NCI-H82 treated with DMSO at 0.1 percent for 48 hours (cell line): ENCODE measurements at regions not wholly inside any gene's neighbourhood (a gene's known extent, or its start where the extent isn't known, plus 50 kb on each side); places are given as distances from the start of the nearest gene placed in this dataset.
"Not testable (repeated sequence)": the region's sequence is repeated elsewhere in the genome, so short reads cannot be mapped to it uniquely, and the experiment has no call there.

ENCODE experiments used
- DNase-seq: peaks from one replicate; lab custom pipeline; 2025; ENCODE audit not compliant: unreplicated experiment; lab: John Stamatoyannopoulos, UW

DNA sequence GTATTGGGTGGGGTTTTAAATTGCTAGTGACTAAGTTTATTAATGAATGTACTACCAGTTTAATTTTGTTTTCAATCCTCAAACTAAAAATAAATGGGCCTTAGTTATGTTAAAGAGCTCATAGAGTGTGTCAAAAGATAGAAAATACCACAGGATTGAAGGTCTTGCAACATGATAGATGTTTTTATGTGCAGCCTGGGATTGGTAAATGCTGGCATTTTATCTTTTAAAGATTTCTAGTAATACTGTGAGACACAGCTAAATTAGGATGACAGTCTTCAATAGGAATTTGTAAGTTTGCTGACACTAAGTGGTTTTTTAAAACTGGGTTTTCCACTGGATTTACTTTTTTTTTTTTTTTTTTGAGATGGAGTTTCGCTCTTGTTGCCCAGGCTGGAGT, 122.3 kb downstream of the HAUS1 start:
- no peak for DNase-seq

GRCh38 chr18:46229641-46230040, 125.5 kb downstream of the HAUS1 start:
- not testable (repeated sequence) for DNase-seq

- DNase-seq = no peak
Measured at GRCh38 chr18:46236156-46236555, 132.0 kb downstream of the HAUS1 start.

- no peak for DNase-seq
Measured at GRCh38 chr18:46237891-46238290, 133.7 kb downstream of the HAUS1 start.

DNA sequence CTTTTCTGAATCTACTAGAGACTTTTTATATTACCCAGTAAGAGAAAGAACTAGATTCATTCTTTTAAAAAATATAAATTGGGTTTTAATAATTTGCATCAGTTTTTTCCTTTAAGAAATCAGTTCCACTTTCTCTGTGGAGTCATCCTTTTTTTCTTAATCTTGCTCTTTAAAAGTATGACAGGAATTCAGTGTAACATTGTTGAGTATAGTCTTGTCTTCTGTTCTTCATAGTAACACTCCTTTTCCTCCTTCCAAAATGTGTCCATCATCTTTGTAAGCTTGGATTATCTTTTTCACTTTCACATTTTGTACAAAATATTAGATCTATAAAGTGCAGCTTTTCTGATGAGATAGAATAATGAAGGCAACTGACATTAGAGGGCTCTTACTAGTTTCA, 135.4 kb downstream of the HAUS1 start:
- DNase-seq = no peak

GRCh38 chr18:46239998-46240397, 135.8 kb downstream of the HAUS1 start:
- no peak for DNase-seq

DNA sequence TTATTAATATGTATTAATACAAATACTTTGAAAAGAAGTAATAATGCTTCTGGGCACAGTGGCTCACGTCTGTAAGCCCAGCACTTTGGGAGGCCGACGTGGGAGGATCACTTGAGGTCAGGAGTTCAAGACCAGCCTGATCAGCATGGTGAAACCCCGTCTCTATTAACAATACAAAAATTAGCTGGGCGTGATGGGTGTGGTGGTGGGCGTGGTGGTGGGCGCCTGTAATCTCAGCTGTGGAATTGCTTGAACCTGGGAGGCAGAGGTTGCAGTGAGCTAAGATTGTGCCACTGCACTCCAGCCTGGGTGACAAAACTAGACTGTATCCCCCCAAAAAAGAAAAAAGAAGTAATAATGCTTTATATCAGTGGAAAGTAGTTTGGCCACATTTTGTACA, 137.2 kb downstream of the HAUS1 start:
- DNase-seq = not testable (repeated sequence)

- no peak for DNase-seq
Measured at GRCh38 chr18:46242183-46242582, 138.0 kb downstream of the HAUS1 start.

GRCh38 chr18:46243095-46243494, 138.9 kb downstream of the HAUS1 start:
- DNase-seq = no peak

DNA sequence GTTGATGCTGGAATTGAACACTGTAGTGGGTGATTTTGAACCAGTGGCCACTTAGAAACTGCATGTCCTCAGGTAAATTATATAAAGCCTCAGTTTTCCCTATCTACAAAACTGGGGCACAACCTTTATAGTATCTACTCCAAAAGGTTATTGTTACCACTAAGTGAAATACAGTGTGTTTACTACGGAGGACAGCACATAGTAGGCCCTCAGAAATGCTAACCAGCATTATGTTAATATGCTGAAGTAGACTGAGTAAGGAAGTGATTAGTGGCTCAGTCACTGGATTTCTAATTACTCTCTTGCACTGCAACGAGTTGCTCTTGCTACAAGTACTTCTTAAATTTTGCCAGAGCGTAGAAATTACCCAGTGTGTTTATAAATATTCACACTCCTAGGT, 139.5 kb downstream of the HAUS1 start:
- DNase-seq = no peak

DNA sequence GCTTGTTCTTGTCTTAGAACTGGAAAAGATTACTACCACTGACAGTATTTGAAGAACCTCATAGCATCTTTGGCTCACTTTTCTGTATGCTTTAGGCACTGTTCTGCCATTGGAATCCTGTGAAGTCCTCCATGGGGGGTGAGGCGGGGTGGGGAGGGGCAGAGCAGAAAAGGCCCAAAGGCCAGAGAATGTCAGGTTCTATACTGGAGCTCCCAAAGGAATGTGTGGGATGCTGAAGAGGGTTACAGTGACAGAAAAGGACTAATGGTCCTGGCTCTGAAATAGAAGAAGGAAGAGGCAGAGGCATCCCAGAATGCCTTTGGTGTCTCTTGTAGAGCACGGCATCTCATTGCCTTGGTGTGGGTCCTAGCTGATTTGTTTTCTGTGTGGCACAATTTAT, 141.9 kb downstream of the HAUS1 start:
- DNase-seq = no peak

GRCh38 chr18:46247942-46248341, 143.8 kb downstream of the HAUS1 start:
- DNase-seq = no peak

- no peak for DNase-seq
Measured at GRCh38 chr18:46250084-46250811, 146.1 kb downstream of the HAUS1 start.

DNA sequence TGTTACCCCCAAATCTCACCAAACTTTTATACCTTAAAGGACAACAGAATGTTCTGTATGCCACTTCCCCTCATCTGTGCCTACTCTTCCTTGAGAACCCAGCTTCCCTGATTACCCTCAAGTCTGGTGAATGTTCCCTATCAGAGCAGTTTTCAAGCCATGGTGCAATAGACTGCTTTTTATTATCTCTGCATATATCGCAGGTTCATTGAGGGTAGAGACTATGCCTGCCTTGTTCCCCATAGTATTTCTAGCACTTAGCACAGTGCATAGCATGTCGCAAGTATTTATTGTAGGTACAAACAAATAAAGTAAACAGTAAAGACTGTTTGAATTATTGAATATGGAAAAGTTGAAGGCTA, 146.6 kb downstream of the HAUS1 start:
- DNase-seq = no peak

DNA sequence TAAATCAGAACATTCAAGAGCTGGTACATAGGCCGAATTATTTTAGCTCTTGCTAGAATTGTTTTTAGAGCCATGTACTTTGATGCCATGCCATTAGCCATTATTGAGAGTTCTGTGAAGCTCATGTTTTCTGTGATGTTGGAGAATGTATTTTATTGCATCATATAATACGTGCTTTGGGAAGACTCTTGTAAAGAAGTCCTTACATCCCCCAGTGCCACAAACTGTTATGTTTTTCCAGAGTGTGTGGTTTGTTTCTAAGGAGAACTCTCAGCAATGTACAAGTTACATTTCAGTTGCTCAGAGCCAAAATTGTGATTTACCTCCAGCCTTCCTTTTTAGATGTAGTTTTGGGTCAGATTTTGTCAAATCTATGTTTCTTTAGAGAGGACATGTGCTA, 148.6 kb downstream of the HAUS1 start:
- DNase-seq = no peak

GRCh38 chr18:46253498-46253897, 149.3 kb downstream of the HAUS1 start:
- no peak for DNase-seq

- DNase-seq = no peak
Measured at GRCh38 chr18:46256078-46256477, 151.9 kb downstream of the HAUS1 start.

DNA sequence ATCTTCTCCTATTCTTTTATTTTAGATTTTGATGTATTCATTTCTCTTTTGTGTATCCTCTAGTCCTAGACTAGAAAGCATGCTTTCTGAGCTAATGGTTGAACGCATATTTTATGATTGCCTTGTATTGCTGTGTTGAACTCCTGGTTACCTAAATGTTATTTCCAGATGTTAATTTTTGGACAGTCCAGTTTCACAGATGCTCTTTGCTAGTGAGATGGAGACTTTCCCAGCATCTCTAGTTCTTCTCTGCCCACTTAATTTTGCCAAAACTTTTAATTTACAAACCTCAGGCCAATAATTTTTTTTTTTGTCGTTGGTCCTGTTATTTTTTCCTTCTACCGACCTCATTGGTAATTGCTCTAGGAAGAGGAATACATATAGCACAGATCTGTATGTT, 153.2 kb downstream of the HAUS1 start:
- DNase-seq = no peak

DNA sequence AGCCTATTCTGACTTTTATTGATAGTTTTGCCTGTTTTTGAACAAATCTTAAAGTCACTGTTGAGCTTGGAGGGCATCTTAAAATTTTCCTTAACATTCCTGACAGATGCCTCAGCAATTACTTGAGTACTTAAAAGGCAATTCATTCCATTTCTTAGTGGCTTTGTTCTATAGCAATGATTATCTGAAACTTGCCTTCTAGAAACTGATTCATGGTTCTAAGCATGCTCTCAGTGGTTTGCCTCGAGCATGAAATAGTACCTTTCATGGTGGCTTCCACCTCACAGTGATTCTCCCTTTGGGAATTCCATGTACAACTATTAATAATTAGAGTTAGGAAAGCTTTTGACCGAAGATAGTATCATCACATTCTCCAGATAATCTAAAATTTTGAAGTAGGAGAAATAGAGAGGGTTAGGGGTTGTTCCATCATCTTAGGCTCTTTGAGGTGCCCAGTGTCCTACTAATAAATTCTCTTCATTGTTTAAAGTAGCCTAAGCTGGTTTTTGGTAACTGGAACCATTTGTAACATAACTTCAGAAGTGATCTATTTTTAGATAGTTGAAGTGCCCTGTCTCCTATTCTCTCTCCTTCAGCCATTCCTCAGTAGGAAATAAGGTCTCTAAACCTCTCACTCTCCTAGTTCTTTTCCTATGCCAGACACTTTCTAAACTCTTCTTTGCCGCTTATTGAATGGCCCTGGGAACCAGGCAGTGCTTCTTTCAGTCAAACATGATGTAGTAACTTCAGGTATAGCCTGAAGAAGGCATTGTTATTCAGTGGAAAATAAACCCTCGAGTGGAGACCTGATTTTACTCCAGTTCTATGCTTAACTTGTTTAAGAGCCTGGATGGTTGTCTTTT, 156.1 kb downstream of the HAUS1 start:
- DNase-seq = no peak

DNA sequence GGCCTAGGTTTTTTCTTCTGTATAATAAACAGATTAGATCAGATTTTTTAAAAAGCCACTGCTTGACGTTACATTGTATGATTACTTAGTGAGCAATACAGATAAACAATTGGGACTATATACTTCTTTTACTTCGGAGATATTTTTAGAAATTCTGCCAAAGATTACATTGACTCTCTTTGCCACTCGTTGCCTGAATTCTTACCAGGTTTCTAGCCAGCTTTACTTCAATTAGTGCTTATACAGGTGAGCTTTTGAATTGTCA, 156.6 kb downstream of the HAUS1 start:
- DNase-seq = no peak

GRCh38 chr18:46261799-46262198, 157.6 kb downstream of the HAUS1 start:
- DNase-seq = no peak

DNA sequence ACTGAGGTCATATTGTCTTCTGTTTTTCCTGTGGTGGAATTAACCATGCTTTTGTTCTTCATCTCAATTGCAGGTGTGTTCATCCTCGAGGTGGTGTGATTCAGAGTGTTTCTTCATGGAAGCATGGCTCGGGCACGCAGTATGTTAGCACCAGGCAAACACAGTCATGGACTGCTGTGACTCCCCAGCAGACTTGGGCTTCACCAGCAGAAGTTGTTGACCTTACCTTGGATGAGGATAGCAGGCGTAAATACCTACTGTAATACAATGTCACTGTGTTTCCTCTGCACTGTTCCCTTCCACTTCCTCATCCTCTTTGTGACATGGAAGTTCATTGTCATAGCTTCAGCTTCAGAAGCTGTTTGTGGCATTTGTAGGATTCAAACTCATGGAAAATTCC, 158.7 kb downstream of the HAUS1 start:
- DNase-seq = no peak

- no peak for DNase-seq
Measured at GRCh38 chr18:46264255-46264654, 160.1 kb downstream of the HAUS1 start.
